ENCODE measurements at regions not wholly inside any gene's neighbourhood (a gene's known extent, or its start where the extent isn't known, plus 50 kb on each side); places are given as distances from the start of the nearest gene placed in this dataset.

GRCh38 chr12:89783359-89784060 lies 74.9 kb upstream of the ATP2B1 start:
- no peak overlapping the region for H3K4me3 ChIP-seq (ENCODE audit: low read depth in 1 of 2, low read length in 2 of 2)
- no peak overlapping the region for H2AFZ ChIP-seq (ENCODE audit: low read depth, low read length)
- ATAC-seq (ENCODE audit: insufficient read depth, low read depth) (peak; percentile 73), DNase-seq (no peak)
- H3K36me3 ChIP-seq (ENCODE audit: insufficient read depth, low read length): no peaks in the 10 kb centered on the region
- H3K4me1 ChIP-seq (ENCODE audit: insufficient read depth, low read length): no peaks in the 10 kb centered on the region
- no peaks in the 10 kb centered on the region for H4K20me1 ChIP-seq (ENCODE audit: insufficient read depth, low read length)
- H3K27me3 ChIP-seq (ENCODE audit: insufficient read depth, low read length, poor library complexity): no peaks in the 10 kb centered on the region
- TF ChIP-seq EZH2 (IDR thresholded peaks at IDR 0.05; ENCODE audit: borderline replicate concordance, low read depth, low read length, severe bottlenecking) (no peak), CTCF (IDR thresholded peaks at IDR 0.05; ENCODE audit: borderline replicate concordance, extremely low read depth, low read length, poor library complexity, severe bottlenecking) (no peak)
- no peak overlapping the region for H3K4me2 ChIP-seq (ENCODE audit: insufficient read depth, low read length)
- peaks cover 14% of the 10 kb centered on the region for H3K9me3 ChIP-seq (ENCODE audit: insufficient read depth, low read length, severe bottlenecking)
- H3K79me2 ChIP-seq (ENCODE audit: insufficient read depth, low read length): no peaks in the 10 kb centered on the region
- no peak overlapping the region for H3K27ac ChIP-seq (ENCODE audit: low read length)
- no peak overlapping the region for H3K9ac ChIP-seq (ENCODE audit: low read depth, low read length)

- Histone ChIP-seq H3K79me2 (ENCODE audit: insufficient read depth, low read length) (no peaks in the 10 kb centered on the region), H3K4me3 (ENCODE audit: low read depth in 1 of 2, low read length in 2 of 2) (no peak overlapping the region), H3K4me1 (ENCODE audit: insufficient read depth, low read length) (no peaks in the 10 kb centered on the region), H3K4me2 (ENCODE audit: insufficient read depth, low read length) (no peak overlapping the region), H3K27ac (ENCODE audit: low read length) (no peak overlapping the region), H3K9me3 (ENCODE audit: insufficient read depth, low read length, severe bottlenecking) (peaks cover 14% of the 10 kb centered on the region), H3K9ac (ENCODE audit: low read depth, low read length) (no peak overlapping the region), H4K20me1 (ENCODE audit: insufficient read depth, low read length) (no peaks in the 10 kb centered on the region), H3K36me3 (ENCODE audit: insufficient read depth, low read length) (no peaks in the 10 kb centered on the region), H2AFZ (ENCODE audit: low read depth, low read length) (no peak overlapping the region), H3K27me3 (ENCODE audit: insufficient read depth, low read length, poor library complexity) (no peaks in the 10 kb centered on the region)
- TF ChIP-seq EZH2 (IDR thresholded peaks at IDR 0.05; ENCODE audit: borderline replicate concordance, low read depth, low read length, severe bottlenecking) (no peak), CTCF (IDR thresholded peaks at IDR 0.05; ENCODE audit: borderline replicate concordance, extremely low read depth, low read length, poor library complexity, severe bottlenecking) (no peak)
- ATAC-seq (ENCODE audit: insufficient read depth, low read depth) (0 out of 3 replicates have a peak, but pooled peaks have one; percentile 14), DNase-seq (no peak)
These were observed 74.2 kb upstream of the ATP2B1 start for GRCh38 chr12:89782807-89783206.

GRCh38 chr12:89781946-89782550 lies 73.4 kb upstream of the ATP2B1 start:
- no peaks in the 10 kb centered on the region for H3K79me2 ChIP-seq (ENCODE audit: insufficient read depth, low read length)
- no peak overlapping the region for H3K9ac ChIP-seq (ENCODE audit: low read depth, low read length)
- H3K36me3 ChIP-seq (ENCODE audit: insufficient read depth, low read length): no peaks in the 10 kb centered on the region
- H3K27me3 ChIP-seq (ENCODE audit: insufficient read depth, low read length, poor library complexity): no peaks in the 10 kb centered on the region
- TF ChIP-seq CTCF (IDR thresholded peaks at IDR 0.05; ENCODE audit: borderline replicate concordance, extremely low read depth, low read length, poor library complexity, severe bottlenecking): no peak
- no peak for TF ChIP-seq EZH2 (IDR thresholded peaks at IDR 0.05; ENCODE audit: borderline replicate concordance, low read depth, low read length, severe bottlenecking)
- no peaks in the 10 kb centered on the region for H4K20me1 ChIP-seq (ENCODE audit: insufficient read depth, low read length)
- H3K9me3 ChIP-seq (ENCODE audit: insufficient read depth, low read length, severe bottlenecking): peaks cover 14% of the 10 kb centered on the region
- H3K4me3 ChIP-seq (ENCODE audit: low read depth in 1 of 2, low read length in 2 of 2): no peak overlapping the region
- no peaks in the 10 kb centered on the region for H3K4me1 ChIP-seq (ENCODE audit: insufficient read depth, low read length)
- ATAC-seq (ENCODE audit: insufficient read depth, low read depth): no peak
- H3K27ac ChIP-seq (ENCODE audit: low read length): no peak overlapping the region
- H2AFZ ChIP-seq (ENCODE audit: low read depth, low read length): no peak overlapping the region
- H3K4me2 ChIP-seq (ENCODE audit: insufficient read depth, low read length): no peak overlapping the region
- no peak for DNase-seq
